Glomerular visceral epithelial cell (primary cell): ENCODE measurements at regions not wholly inside any gene's neighbourhood (a gene's known extent, or its start where the extent isn't known, plus 50 kb on each side); places are given as distances from the start of the nearest gene placed in this dataset.

Source experiments
- DNase-seq: peaks from one replicate; pipeline ENCODE4 v3.0.0-alpha.2; 2016; ENCODE audit errors: extremely low spot score

- DNase-seq = no peak
Observed at GRCh38 chr18:78056011-78056410, 806.4 kb downstream of the GALR1 start.

- DNase-seq = no peak
Observed at GRCh38 chr18:78069784-78070664, 820.4 kb downstream of the GALR1 start.

- no peak for DNase-seq
Observed at GRCh38 chr18:78071166-78071710, 821.6 kb downstream of the GALR1 start.

- no peak for DNase-seq
Observed at GRCh38 chr18:78071776-78072175, 822.1 kb downstream of the GALR1 start.

- DNase-seq = no peak
Observed at GRCh38 chr18:78072375-78072774, 822.7 kb downstream of the GALR1 start.

GRCh38 chr18:78073275-78073674, 823.6 kb downstream of the GALR1 start:
- no peak for DNase-seq

- DNase-seq = no peak
Observed at GRCh38 chr18:78074400-78075020, 824.9 kb downstream of the GALR1 start.

- no peak for DNase-seq
Observed at GRCh38 chr18:78080081-78080480, 830.4 kb downstream of the GALR1 start.

GRCh38 chr18:78080761-78081160, 831.1 kb downstream of the GALR1 start:
- no peak for DNase-seq

- no peak for DNase-seq
Observed at GRCh38 chr18:78082816-78083215, 833.2 kb downstream of the GALR1 start.

GRCh38 chr18:78085241-78086185, 835.9 kb downstream of the GALR1 start:
- DNase-seq = no peak

GRCh38 chr18:78086931-78087330, 837.3 kb downstream of the GALR1 start:
- DNase-seq = no peak

GRCh38 chr18:78087338-78087737, 837.7 kb downstream of the GALR1 start:
- no peak for DNase-seq

GRCh38 chr18:78090584-78090983, 840.9 kb downstream of the GALR1 start:
- DNase-seq = no peak

- no peak for DNase-seq
Observed at GRCh38 chr18:78092901-78093300, 843.3 kb downstream of the GALR1 start.

- DNase-seq = no peak
Observed at GRCh38 chr18:78099979-78100588, 850.4 kb downstream of the GALR1 start.

- no peak for DNase-seq
Observed at GRCh38 chr18:78101091-78101490, 851.4 kb downstream of the GALR1 start.

- DNase-seq = no peak
Observed at GRCh38 chr18:78102135-78102534, 852.5 kb downstream of the GALR1 start.

- no peak for DNase-seq
Observed at GRCh38 chr18:78105611-78106010, 856.0 kb downstream of the GALR1 start.

GRCh38 chr18:78106946-78107345, 857.3 kb downstream of the GALR1 start:
- DNase-seq = no peak

GRCh38 chr18:78107363-78107762, 857.7 kb downstream of the GALR1 start:
- no peak for DNase-seq
